Fibroblast of skin of back (primary cell): ENCODE measurements at regions not wholly inside any gene's neighbourhood (a gene's known extent, or its start where the extent isn't known, plus 50 kb on each side); places are given as distances from the start of the nearest gene placed in this dataset.
"Not testable (repeated sequence)": the region's sequence is repeated elsewhere in the genome, so short reads cannot be mapped to it uniquely, and the experiment has no call there.

ENCODE experiments used
- DNase-seq: peaks from one replicate; pipeline ENCODE4 v3.0.0-alpha.2; 2013

- no peak for DNase-seq
Measured at GRCh38 chr7:88614736-88615135, 144.8 kb upstream of the ZNF804B start.

GRCh38 chr7:88610942-88611341, 148.6 kb upstream of the ZNF804B start:
- DNase-seq, result no peak

GRCh38 chr7:88600695-88601094, 158.8 kb upstream of the ZNF804B start:
- DNase-seq, result no peak

GRCh38 chr7:88599528-88599927, 160.0 kb upstream of the ZNF804B start:
- no peak for DNase-seq

- no peak for DNase-seq
Measured at GRCh38 chr7:88597941-88598425, 161.5 kb upstream of the ZNF804B start.

GRCh38 chr7:88590963-88591362, 168.5 kb upstream of the ZNF804B start:
- DNase-seq, result no peak

GRCh38 chr7:88589927-88590326, 169.6 kb upstream of the ZNF804B start:
- DNase-seq, result no peak

GRCh38 chr7:88586890-88587289, 172.6 kb upstream of the ZNF804B start:
- DNase-seq, result no peak

GRCh38 chr7:88586219-88586618, 173.3 kb upstream of the ZNF804B start:
- DNase-seq, result no peak

- no peak for DNase-seq
Measured at GRCh38 chr7:88576720-88577119, 182.8 kb upstream of the ZNF804B start.

- no peak for DNase-seq
Measured at GRCh38 chr7:88566162-88566729, 193.3 kb upstream of the ZNF804B start.

GRCh38 chr7:88565401-88565800, 194.1 kb upstream of the ZNF804B start:
- no peak for DNase-seq

- not testable (repeated sequence) for DNase-seq
Measured at GRCh38 chr7:88556441-88556840, 203.1 kb upstream of the ZNF804B start.

- DNase-seq, result not testable (repeated sequence)
Measured at GRCh38 chr7:88554847-88555246, 204.7 kb upstream of the ZNF804B start.

- no peak for DNase-seq
Measured at GRCh38 chr7:88548399-88548798, 211.1 kb upstream of the ZNF804B start.

- peak; percentile 48 for DNase-seq
Measured at GRCh38 chr7:88546808-88547207, 212.7 kb upstream of the ZNF804B start.

GRCh38 chr7:88545663-88546062, 213.8 kb upstream of the ZNF804B start:
- DNase-seq, result no peak

GRCh38 chr7:88540012-88540411, 219.5 kb upstream of the ZNF804B start:
- DNase-seq, result no peak

GRCh38 chr7:88539518-88539917, 220.0 kb upstream of the ZNF804B start:
- DNase-seq, result no peak

GRCh38 chr7:88523645-88524044, 217.0 kb upstream of the STEAP4 start:
- no peak for DNase-seq

GRCh38 chr7:88522771-88523293, 216.1 kb upstream of the STEAP4 start:
- DNase-seq, result no peak

- DNase-seq, result no peak
Measured at GRCh38 chr7:88516429-88516828, 209.7 kb upstream of the STEAP4 start.

- DNase-seq, result no peak
Measured at GRCh38 chr7:88515301-88515700, 208.6 kb upstream of the STEAP4 start.

GRCh38 chr7:88509341-88509740, 202.6 kb upstream of the STEAP4 start:
- no peak for DNase-seq

GRCh38 chr7:88500131-88500530, 193.4 kb upstream of the STEAP4 start:
- DNase-seq, result peak; percentile 8
